Ovary (tissue), 3 donors: ENCODE measurements at regions not wholly inside any gene's neighbourhood (a gene's known extent, or its start where the extent isn't known, plus 50 kb on each side); places are given as distances from the start of the nearest gene placed in this dataset.

ENCODE experiments used
- POLR2A ChIP-seq: fragments of 450-650 bp; IDR thresholded peaks from one replicate; pipeline ENCODE4 v1.6.1; 2017; ENCODE audit warnings: antibody characterized with exemption, mild to moderate bottlenecking, moderate library complexity
- TF ChIP-seq, protein P1 (sequence below), 3 donors: fragments of 450-650 bp in 2 of 3; fragments of 200-600 bp in 1 of 3; IDR thresholded peaks; one replicate each; pipeline versions ENCODE4 v1.5.1 to v1.8.0; 2016 to 2022; ENCODE audit warnings: antibody characterized with exemption in 3 of 3, mild to moderate bottlenecking in 1 of 3
- donor health status: DM: no; HTN: no; CAD: no.

DNA sequence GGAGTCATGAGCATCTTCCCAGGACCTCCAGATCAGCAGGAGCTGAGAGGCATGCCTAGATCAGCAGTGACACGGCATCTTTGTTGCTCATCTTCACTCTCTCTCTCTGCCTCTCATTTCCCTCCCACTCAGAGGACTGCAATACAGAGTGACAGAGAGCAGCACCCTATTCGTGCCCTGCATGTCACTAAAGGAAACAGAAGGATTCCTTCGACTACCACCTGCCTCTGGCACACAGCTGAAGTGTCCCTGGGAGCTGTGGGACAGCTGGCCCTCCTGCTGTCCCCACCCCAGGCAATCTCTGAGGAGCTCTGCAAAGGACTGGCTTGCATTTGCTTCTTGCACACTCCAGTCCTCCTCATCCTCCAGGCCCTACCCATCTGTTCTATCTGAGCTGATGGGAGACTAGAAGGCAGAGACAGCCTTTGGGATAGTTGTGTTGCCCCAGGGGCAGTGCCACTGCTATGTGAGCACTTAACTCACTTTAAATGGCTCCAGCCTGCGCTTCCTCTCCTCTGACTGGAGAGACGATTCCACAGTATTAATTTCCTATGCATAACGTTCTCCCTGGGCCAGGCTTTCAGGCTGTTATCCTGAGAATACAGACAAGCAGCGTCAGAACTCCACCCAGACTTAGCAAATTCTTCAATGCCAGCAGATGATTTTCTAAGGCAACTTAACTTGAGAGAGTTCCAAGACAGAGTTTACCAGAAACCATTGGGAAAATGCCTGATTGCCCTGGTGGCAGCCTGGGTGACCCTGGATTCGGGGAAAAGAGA is 167.6 kb upstream of the MAP1B start:
- TF ChIP-seq, protein P1, sequence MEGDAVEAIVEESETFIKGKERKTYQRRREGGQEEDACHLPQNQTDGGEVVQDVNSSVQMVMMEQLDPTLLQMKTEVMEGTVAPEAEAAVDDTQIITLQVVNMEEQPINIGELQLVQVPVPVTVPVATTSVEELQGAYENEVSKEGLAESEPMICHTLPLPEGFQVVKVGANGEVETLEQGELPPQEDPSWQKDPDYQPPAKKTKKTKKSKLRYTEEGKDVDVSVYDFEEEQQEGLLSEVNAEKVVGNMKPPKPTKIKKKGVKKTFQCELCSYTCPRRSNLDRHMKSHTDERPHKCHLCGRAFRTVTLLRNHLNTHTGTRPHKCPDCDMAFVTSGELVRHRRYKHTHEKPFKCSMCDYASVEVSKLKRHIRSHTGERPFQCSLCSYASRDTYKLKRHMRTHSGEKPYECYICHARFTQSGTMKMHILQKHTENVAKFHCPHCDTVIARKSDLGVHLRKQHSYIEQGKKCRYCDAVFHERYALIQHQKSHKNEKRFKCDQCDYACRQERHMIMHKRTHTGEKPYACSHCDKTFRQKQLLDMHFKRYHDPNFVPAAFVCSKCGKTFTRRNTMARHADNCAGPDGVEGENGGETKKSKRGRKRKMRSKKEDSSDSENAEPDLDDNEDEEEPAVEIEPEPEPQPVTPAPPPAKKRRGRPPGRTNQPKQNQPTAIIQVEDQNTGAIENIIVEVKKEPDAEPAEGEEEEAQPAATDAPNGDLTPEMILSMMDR (IDR thresholded peaks at IDR 0.05) = no peak
- no peak for TF ChIP-seq POLR2A
